HCT116 (cell line): ENCODE measurements at regions not wholly inside any gene's neighbourhood (a gene's known extent, or its start where the extent isn't known, plus 50 kb on each side); places are given as distances from the start of the nearest gene placed in this dataset.

Experiments
- ATAC-seq: fragments of 200-7000 bp; cut with Tn5 transposase; 2 replicates; pipeline ENCODE4 v1.9.1; 2020; ENCODE audit warnings: mild to moderate bottlenecking, moderate library complexity
- BruUV-seq: library from RNA; stranded (reverse); fragments of 400-500 nt; replicated peaks from 2 replicates; lab custom pipeline; 2021; lab: Mats Ljungman, UMichigan
- CTCF ChIA-PET: fragments of 300-600 bp; sonication (Branson Sonifier 250); formaldehyde crosslinking; loops from one replicate; lab custom pipeline; 2021; ENCODE audit warnings: antibody characterized with exemption; lab: Charles Lee
- POLR2A ChIA-PET: fragments of 300-600, 350-600 bp; sonication (Branson Sonifier 250); formaldehyde crosslinking; loops from one replicate; lab custom pipeline; 2021; ENCODE audit warnings: antibody characterized with exemption; lab: Charles Lee
- RAD21 ChIA-PET, 2 experiments: fragments of 300-600 bp; sonication (Branson Sonifier 250); formaldehyde crosslinking; loops; one replicate each; lab custom pipeline; 2023; ENCODE audit warnings: low total read pairs in 2 of 2; ENCODE audit not compliant: uncharacterized antibody in 2 of 2, unreplicated experiment in 2 of 2, low non-redundant PET in 1 of 2; lab: Charles Lee
- DNase-seq: peaks from one replicate; pipeline ENCODE4 v3.0.0-alpha.2; 2010; ENCODE audit warnings: low read depth, low spot score
- H2AFZ ChIP-seq: fragments of 200-600 bp; shearing (Covaris generic), sonication (generic); 2 replicates; pipeline ENCODE4 v1.6.1; 2017; ENCODE audit warnings: low read depth, mixed run types, mixed read lengths, antibody characterized with exemption, low read length; ENCODE audit not compliant: poor library complexity, severe bottlenecking
- H3K27ac ChIP-seq: 2 replicates; pipeline ENCODE4 v1.5.1; 2012; ENCODE audit warnings: low read depth, low read length
- H3K27me3 ChIP-seq: fragments of 200-600 bp; sonication (generic); 2 replicates; pipeline ENCODE4 v1.6.1; 2016; ENCODE audit warnings: mixed run types, low read length, mixed read lengths; ENCODE audit not compliant: insufficient read depth
- H3K36me3 ChIP-seq, 2 experiments: fragments of 200-500 bp in 1 of 2; fragments of 200-600 bp in 1 of 2; sonication (Bioruptor generic) in 1 of 2; sonication (generic) in 1 of 2; 2 replicates each; pipeline versions ENCODE4 v1.5.1 to v1.6.1; 2014 to 2016; ENCODE audit warnings: low read length in 2 of 2, inconsistent platforms in 1 of 2, mixed read lengths in 1 of 2, mixed run types in 1 of 2; ENCODE audit not compliant: insufficient read depth in 2 of 2, control insufficient read depth in 1 of 2
- H3K4me1 ChIP-seq, 2 experiments: fragments of 200-600 bp in 1 of 2; sonication (generic) in 1 of 2; 2 replicates each; pipeline versions ENCODE4 v1.5.1 to v1.6.1; 2012 to 2017; ENCODE audit warnings: low read length in 2 of 2, inconsistent platforms in 1 of 2, mild to moderate bottlenecking in 1 of 2, mixed read lengths in 1 of 2, mixed run types in 1 of 2, moderate library complexity in 1 of 2; ENCODE audit not compliant: insufficient read depth in 2 of 2, control insufficient read depth in 1 of 2
- H3K4me2 ChIP-seq: fragments of 200-600 bp; sonication (generic); 2 replicates; pipeline ENCODE4 v1.6.1; 2017; ENCODE audit warnings: mixed run types, low read length, mixed read lengths
- H3K4me3 ChIP-seq, 2 experiments: fragments of 200-600 bp in 1 of 2; sonication (generic) in 1 of 2; replicated peaks in 1 of 2; 2 replicates each; pipeline ENCODE4 v1.5.1; 2011 to 2016; ENCODE audit warnings: low read length in 2 of 2, control low read depth in 1 of 2, low read depth in 1 of 2, mild to moderate bottlenecking in 1 of 2, mixed read lengths in 1 of 2, mixed run types in 1 of 2
- H3K79me2 ChIP-seq: fragments of 200-600 bp; sonication (generic); 2 replicates; pipeline ENCODE4 v1.6.1; 2017; ENCODE audit warnings: mild to moderate bottlenecking, mixed run types, low read length, moderate library complexity, mixed read lengths; ENCODE audit not compliant: insufficient read depth
- H3K9ac ChIP-seq: fragments of 200-600 bp; sonication (generic); 2 replicates; pipeline ENCODE4 v1.6.1; 2016; ENCODE audit warnings: low read length, mixed read lengths
- H3K9me2 ChIP-seq: fragments of 200-600 bp; sonication (generic), shearing (Covaris generic); 2 replicates; pipeline ENCODE4 v1.6.1; 2017; ENCODE audit warnings: mixed run types, mild to moderate bottlenecking, moderate library complexity; ENCODE audit not compliant: insufficient read depth
- H3K9me3 ChIP-seq, 2 experiments: fragments of 200-500 bp in 1 of 2; fragments of 200-600 bp in 1 of 2; sonication (Bioruptor generic) in 1 of 2; sonication (generic) in 1 of 2; 2 replicates each; pipeline ENCODE4 v1.6.1; 2014 to 2017; ENCODE audit warnings: low read length in 2 of 2, mixed read lengths in 2 of 2, inconsistent platforms in 1 of 2, low read depth in 1 of 2, mild to moderate bottlenecking in 1 of 2, mixed run types in 1 of 2, moderate library complexity in 1 of 2; ENCODE audit not compliant: control insufficient read depth in 1 of 2, insufficient read depth in 1 of 2
- H4K20me1 ChIP-seq: fragments of 200-600 bp; sonication (generic), shearing (Covaris generic); 2 replicates; pipeline ENCODE4 v1.6.1; 2017; ENCODE audit warnings: mixed run types, mild to moderate bottlenecking, moderate library complexity; ENCODE audit not compliant: insufficient read depth
- ATF3 ChIP-seq: IDR thresholded peaks from 2 replicates; pipeline ENCODE4 v1.6.1; 2012
- CTCF ChIP-seq, 3 experiments: fragments of 200-600 bp in 1 of 3; sonication (generic) in 1 of 3; IDR thresholded peaks in 2 of 3; conservative IDR thresholded peaks in 1 of 3; 2 replicates each; pipeline ENCODE4 v1.5.1; 2012 to 2017; ENCODE audit warnings: low read depth in 2 of 3, low read length in 2 of 3, antibody characterized with exemption in 1 of 3, borderline replicate concordance in 1 of 3, control low read depth in 1 of 3, mild to moderate bottlenecking in 1 of 3, mixed read lengths in 1 of 3, mixed run types in 1 of 3, moderate library complexity in 1 of 3; ENCODE audit not compliant: insufficient read depth in 1 of 3
- EGR1 ChIP-seq: IDR thresholded peaks from 2 replicates; pipeline ENCODE4 v1.6.1; 2012; ENCODE audit warnings: low read depth
- ELF1 ChIP-seq: IDR thresholded peaks from 2 replicates; pipeline ENCODE4 v1.6.1; 2012; ENCODE audit warnings: low read depth, borderline replicate concordance
- JUND ChIP-seq: IDR thresholded peaks from 2 replicates; pipeline ENCODE4 v1.6.1; 2012
- MAX ChIP-seq: IDR thresholded peaks from 2 replicates; pipeline ENCODE4 v1.6.1; 2012
- SP1 ChIP-seq: IDR thresholded peaks from 2 replicates; pipeline ENCODE4 v1.6.1; 2012; ENCODE audit warnings: low read depth
- SRF ChIP-seq: IDR thresholded peaks from 2 replicates; pipeline ENCODE4 v1.6.1; 2012; ENCODE audit warnings: low read depth
- TCF7L2 ChIP-seq: IDR thresholded peaks from 2 replicates; pipeline ENCODE4 v1.7.0; 2011; ENCODE audit warnings: borderline replicate concordance, inconsistent platforms; ENCODE audit not compliant: insufficient read depth, insufficient read length; ENCODE audit errors: extremely low read depth
- YY1 ChIP-seq: IDR thresholded peaks from 2 replicates; pipeline ENCODE4 v1.6.1; 2011; ENCODE audit warnings: low read length, low read depth, moderate library complexity, mild to moderate bottlenecking; ENCODE audit not compliant: insufficient replicate concordance; ENCODE audit errors: extremely low read depth
- ZFX ChIP-seq: fragments of 450-650 bp; IDR thresholded peaks from 2 replicates; pipeline ENCODE4 v1.6.1; 2017
- intact Hi-C: fragments of 100-400 bp; cut with micrococcal nuclease; formaldehyde crosslinking; loops from 2 replicates; pipeline ENCODE4 v1.10.0; 2022

- TF ChIP-seq CTCF (IDR thresholded peaks at IDR 0.05 in 2 of 3, conservative IDR thresholded peaks at IDR 0.05 in 1 of 3; ENCODE audit: borderline replicate concordance in 1 of 3, insufficient read depth in 1 of 3, low read depth in 2 of 3, low read length in 2 of 3) (no peak), TCF7L2 (no peak), SRF (no peak), EGR1 (no peak), YY1 (no peak), ZFX (no peak), MAX (no peak), JUND (no peak), ELF1 (no peak)
These were observed 262.0 kb downstream of the TNS1 start (continued) for GRCh38 chr2:217740756-217741155.

- H4K20me1 ChIP-seq: no peaks in the 10 kb centered on the region
- CTCF ChIA-PET: no interaction called here
- ATAC-seq (no peak), DNase-seq (no peak)
- no TSS peak for BruUV-seq
- H3K79me2 ChIP-seq: no peaks in the 10 kb centered on the region
- intact Hi-C loops: no loop called here
- H2AFZ ChIP-seq: no peak overlapping the region
- peaks cover 17% of the 10 kb centered on the region; the same call in 1 of the 2 replicates for H3K27me3 ChIP-seq
- H3K9me2 ChIP-seq: no peaks in the 10 kb centered on the region
- no peaks in the 10 kb centered on the region for H3K4me1 ChIP-seq
- RAD21 ChIA-PET: no interaction called here
- no peak overlapping the region for H3K4me3 ChIP-seq
- H3K27ac ChIP-seq: no peak overlapping the region
- no peak overlapping the region for H3K9ac ChIP-seq
- POLR2A ChIA-PET: no interaction called here
- no peaks in the 10 kb centered on the region for H3K36me3 ChIP-seq
- no peak overlapping the region for H3K4me2 ChIP-seq
- TF ChIP-seq ZFX (no peak), ATF3 (no peak), SP1 (no peak)
- no peaks in the 10 kb centered on the region for H3K9me3 ChIP-seq
These were observed 262.6 kb downstream of the TNS1 start for GRCh38 chr2:217740178-217740577.
